DMS153 treated with DMSO at 0.1 percent for 48 hours (cell line): ENCODE measurements at regions not wholly inside any gene's neighbourhood (a gene's known extent, or its start where the extent isn't known, plus 50 kb on each side); places are given as distances from the start of the nearest gene placed in this dataset.
"Not testable (repeated sequence)": the region's sequence is repeated elsewhere in the genome, so short reads cannot be mapped to it uniquely, and the experiment has no call there.

Experiments
- DNase-seq: peaks from one replicate; lab custom pipeline; 2025; ENCODE audit not compliant: unreplicated experiment; lab: John Stamatoyannopoulos, UW

DNA sequence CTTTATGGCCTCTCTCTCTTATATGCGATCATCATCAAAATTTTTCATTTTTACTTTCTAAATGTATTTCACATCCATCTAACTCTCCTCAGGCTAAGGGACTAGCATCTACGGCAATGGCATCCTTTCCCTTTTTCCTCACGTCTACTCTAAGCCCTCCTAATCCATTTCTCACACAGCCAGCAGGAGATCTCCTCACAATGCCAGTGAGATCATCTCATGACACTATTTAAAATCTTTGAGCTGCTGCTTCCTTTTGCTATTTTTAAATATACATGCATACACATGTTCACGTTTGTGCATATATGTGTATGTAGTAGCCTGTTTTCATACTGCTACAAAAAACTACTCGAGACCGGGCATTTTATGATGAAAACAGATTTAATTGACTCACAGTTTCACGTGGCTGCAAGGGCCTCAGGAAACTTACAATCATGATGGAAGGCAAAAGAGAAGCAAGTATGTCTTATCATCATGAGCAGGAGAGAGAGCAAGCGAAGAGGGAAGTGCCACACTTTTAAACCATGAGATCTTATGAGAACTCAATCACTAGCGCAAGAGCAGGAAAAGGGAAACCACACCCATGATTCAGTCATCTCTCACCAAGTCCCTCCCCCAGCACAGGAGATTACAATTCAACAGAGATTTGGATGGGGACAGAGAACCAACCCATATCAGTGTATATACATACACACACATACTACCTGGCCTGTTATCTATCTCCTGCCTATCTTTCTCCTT lies 599.2 kb upstream of the ROBO1 start:
- DNase-seq = no peak

DNA sequence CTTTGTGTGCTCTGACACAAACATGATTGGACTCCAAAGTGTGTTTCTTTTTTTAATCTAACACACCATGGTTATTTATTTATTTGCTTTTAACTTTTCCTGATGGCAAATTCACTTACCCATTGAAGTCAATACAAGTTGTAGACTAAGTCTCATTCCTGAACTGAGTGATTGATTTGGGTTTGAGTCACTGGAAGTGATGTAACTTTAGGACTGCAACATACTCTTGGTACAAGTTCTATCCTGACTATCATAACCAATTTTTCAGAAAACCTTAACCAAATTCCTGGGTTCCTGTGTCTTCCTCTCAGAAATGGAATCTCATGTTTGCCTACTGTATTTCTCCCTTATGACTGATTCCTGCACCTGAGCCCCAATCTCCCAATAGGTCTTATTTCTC lies 590.0 kb upstream of the ROBO1 start:
- no peak for DNase-seq

DNA sequence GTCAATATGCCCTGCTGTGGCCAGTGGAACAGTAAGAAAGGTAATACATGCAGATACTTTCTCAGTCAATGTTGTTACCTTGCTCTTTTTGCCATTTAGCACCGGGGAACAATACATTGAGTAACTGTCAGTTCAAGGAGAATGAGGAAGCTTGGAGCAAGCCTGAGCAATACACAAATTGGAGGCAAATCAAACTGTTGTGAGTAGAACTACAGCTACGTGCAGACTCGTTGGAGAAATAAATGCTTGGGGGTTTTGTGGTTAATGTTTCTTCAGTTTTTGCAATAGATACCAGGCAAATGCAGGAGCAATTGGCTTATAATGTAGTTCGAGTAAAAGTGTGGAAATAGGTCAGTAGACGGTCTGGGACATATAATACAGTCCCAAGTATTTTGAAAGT lies 587.3 kb upstream of the ROBO1 start:
- no peak for DNase-seq

DNA sequence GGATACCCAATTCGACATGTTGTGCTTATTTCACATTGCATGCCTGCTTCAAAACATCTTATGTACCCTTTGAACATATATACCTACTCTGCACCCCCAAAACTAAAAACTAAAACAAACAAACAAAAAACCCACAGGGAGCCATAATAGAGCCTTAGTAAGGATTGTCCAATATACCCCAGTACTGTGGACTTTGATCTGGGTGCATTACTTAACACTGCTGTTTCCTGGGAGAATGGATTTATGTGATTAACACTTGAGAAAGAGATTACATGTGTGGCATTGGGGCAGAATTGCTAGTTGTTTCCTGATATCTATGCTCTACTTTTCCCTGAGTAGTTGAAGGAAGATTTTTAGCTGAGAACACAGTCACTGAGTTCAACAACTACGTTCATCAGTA lies 583.4 kb upstream of the ROBO1 start:
- DNase-seq = no peak

DNA sequence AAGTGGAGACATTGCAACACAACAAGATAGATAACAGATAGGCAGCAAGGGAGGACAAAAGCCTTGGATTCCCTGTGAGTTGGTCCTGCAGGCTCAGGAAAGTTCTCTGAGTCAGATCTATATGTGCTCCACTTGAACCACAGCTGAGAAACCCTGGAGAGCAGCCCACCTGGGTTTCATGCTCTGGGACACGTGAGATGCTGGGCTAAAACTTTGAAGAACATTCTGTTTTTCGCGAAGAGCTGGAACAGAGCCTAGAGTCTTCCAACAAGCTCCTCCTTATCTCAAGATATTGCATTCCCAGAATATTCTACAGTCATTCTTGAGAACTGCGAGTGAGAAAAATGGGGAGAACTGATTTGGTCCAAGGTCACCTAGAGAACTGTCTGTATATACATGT lies 583.0 kb upstream of the ROBO1 start:
- no peak for DNase-seq

DNA sequence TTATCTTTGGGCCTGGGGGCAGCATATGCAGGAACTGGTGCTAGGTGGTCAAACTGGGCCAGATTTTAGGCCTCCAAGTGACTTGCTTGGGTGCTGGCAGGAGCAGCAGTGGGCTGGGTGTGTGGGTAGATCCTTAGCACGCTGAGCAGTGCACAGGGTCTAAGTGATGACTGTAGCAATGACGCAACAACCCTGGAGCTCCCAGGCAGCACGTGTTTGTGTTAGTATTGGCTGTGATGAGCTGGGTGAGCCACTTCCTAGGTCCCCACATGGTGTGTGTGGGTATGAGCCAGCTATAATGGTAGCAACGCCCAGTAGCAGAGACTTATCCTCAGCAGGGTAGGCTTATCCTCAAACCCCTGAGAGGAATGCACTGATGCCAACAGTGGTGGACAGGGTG lies 570.6 kb upstream of the ROBO1 start:
- DNase-seq = no peak

DNA sequence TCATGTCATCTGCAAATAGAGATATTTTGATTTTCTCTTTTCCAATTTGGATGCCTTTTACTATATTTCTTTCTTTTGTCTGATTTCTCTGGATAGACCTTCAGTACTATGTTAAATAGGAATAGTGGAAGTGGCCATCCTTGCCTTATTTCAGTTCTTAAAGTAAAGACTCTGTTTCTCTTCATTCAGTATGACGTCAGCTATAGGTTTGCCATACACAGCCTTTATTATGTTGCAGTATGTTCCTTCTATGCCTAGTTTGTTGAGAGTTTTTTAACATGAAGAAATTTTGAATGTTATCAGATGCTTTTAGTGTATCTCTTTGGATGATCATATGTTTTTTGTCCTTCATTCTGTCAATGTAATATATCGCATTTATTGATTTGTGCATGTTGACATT lies 566.7 kb upstream of the ROBO1 start:
- no peak for DNase-seq

DNA sequence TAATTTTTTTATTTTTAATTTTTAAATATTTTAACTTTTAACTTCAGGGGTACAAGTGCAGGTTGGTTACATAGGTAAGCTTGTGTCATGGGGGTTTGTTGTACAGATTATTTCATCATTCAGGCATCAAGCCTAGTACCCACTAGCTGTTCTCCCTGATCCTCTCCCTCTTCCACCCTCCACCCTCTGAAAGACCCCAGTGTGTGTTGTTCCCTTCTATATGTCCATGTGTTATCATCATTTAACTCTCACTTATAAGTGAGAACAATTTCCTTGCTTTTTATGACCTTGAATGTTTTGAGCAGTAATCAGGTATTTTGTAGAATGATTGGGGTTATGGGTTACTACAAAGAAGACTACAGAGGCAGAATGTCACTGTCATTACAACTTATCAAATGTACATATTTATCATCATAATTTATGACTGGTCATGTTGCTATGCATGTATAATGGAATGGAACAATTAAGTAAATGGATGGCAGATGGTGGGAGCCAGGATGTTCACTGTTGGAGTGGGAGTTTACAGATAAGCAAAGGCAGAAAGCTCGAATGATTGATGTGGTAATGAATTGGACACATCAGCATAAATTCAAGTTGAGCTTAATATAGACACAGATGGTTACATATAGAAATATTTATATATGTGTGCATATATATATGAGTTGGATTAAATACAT lies 563.8 kb upstream of the ROBO1 start:
- DNase-seq = no peak

DNA sequence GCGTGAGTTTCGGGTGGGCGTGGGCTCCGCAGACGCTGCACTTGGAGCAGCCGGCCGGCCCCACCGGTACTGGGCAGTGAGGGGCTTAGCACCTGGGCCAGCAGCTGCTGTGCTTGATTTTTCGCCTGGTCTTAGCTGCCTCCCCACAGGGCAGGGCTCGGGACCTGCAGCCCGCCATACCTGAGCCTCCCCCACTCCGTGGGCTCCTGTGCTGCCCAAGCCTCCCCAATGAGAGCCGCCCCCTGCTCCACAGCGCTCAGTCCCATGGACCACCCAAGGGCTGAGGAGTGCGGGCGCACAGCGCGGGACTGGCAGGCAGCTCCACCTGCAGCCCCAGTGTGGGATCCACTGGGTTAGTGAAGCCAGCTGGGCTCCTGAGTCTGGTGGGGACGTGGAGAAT lies 546.7 kb upstream of the ROBO1 start:
- not testable (repeated sequence) for DNase-seq

DNA sequence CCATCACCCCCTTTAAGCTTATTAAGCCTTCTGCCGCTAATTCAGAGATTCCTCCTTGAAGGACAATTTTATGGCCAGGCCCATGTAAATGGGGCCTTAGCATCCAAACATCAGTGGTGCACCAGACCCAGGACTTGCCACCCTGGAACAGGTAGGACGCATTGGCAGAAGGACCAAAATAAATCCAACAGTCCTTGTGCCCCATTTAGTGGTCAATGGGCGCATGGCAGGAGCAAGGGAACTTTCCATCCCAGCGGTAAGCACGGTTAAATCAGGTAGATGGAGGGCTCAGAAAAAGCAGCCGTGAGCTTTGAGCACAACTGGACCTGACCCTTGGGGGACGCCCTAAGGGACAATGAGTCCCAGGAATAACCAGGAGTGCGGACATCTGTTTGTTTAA lies 540.8 kb upstream of the ROBO1 start:
- no peak for DNase-seq

DNA sequence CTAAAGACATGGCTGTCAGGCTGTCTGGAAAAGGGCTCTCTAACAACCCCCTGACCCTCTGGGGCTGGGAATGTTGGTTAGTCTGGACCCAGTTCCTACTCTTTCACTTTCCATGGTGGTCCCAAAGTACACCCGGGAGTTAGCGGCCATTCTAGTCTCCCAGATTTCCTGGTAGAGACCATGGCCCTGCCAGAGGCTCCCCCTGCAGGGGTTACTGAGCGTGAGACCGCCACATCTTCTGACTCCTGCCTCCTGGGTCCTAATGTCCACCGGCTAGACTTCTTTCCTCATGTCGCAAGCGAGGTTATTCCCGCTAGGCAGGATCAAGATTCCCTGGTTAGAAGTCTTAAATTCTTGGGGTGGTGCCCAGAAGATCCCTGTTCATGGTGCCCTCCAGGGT lies 540.0 kb upstream of the ROBO1 start:
- DNase-seq = no peak

DNA sequence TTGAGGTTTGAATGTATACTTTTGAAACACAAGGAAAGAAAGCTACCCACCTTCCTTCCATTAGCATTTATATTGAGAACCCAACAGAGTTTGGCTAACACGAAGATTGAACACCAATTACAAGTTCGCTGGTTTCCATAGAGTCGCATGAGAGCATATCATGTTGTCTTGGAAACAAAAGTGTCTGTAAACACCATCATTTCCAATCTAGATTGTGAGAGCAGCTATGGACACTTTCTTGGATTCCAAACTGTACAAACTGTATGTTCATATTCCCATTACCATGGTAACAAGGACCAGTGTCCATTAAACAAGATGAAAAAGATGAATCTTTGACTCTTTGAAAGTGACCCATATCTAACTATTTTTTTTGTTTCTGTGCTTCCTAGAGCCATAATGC lies 529.9 kb upstream of the ROBO1 start:
- DNase-seq = no peak

DNA sequence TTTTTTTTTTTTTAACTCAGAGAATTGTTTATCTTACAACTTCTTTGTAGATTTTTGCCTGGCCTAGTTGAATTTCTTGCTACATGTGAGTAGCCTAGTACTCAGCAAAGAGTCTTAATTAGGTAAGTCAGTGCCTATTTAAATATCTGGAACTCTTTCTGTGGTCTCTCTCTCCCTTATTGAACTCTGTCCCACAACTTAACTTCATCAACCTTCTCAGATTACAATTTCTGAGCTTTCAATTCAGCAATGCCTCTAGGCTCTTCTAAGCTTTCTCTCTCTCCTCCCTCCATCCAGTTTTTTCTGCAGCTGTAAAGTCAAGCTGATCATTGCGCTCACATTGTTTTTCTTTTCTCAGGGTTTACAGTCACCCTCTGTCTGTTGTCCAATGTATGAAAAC lies 517.6 kb upstream of the ROBO1 start:
- no peak for DNase-seq

DNA sequence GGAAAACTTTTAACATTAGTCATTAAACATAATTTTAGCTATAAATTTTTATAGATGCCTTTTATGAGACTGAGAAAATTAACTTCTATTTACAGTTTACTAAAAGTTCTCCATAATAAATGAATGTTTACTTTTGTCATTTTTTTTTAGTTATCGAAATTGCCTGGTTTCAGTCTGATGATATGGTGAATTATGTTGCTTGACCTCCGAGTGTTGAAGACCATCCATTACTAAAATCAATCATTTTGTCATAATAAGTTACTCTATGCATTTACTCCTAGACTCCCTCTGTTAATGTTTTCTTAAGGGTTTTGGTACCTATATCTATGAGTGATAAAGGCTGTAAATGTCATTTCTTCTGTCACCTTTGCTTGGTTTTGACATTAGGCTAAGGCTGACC lies 516.0 kb upstream of the ROBO1 start:
- no peak for DNase-seq

DNA sequence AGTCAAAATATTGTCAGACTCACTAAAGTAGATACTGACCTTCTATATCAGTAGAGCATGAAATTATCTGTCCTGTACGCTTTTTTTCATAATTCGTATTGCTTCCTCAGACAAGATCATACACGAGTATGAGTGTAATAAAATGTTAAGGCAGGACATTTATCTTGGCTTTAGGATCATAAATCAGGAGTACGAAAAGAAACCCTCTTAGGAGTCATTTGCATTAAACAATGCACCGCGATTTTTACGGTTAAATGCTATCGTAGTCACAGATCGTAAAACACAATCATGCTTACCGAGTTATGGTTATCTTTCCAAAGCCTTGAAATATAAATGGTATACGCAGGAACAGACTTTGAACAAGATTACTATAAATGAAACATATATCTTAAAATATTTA lies 510.3 kb upstream of the ROBO1 start:
- DNase-seq = no peak

DNA sequence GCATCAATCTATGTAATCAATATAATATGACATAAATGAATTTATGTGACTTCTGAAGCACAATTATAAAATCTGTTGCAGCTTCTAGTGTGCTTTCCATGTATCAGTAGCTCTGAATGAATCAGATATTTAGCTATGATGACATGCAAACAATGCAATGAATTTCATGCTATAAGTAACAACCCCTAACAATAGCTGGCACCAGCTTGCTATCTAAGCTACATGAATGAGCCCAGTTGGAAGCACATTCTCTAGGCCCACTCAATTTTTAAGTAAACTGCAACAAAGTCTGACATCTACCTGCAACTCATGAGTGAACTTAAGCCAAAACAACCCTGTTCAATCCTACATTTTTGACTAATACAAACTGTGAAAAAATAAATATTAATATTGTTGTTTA lies 507.3 kb upstream of the ROBO1 start:
- no peak for DNase-seq

DNA sequence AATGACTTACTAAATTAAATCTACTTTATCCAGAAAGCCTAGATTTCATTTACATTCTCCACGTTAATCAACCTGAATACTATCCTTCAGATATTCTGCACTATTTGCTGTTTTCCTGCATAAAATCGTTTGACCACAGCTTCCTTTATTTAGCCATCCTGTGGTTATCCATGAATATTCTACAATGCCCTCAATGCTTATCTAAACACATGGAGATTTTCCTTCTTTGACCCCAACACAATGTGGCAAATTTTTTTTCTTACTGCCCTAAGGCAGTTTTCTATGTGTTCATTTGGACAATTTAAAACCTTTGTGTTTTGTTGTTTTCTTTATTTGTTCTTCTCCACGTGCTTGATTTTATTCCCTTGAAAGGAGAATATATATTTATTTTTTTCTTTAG lies 495.5 kb upstream of the ROBO1 start:
- no peak for DNase-seq

DNA sequence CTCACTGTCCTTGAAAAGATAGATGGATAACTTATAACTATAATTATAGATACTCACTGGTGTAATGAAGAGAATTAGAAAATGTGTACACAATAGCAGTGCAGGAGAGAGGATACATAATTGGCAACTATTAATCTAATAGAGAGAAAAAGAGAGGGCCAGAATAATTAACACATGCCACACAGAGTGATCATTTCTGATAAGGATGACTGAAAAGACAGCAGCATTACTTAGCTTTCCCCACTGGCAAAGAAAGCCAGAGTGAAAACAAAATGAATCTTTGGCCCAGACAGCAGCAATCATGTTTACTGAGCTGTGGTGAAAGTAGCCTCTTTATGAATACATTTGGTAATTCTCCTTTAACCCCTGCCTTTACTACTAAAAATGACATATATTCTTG lies 493.3 kb upstream of the ROBO1 start:
- DNase-seq = no peak

DNA sequence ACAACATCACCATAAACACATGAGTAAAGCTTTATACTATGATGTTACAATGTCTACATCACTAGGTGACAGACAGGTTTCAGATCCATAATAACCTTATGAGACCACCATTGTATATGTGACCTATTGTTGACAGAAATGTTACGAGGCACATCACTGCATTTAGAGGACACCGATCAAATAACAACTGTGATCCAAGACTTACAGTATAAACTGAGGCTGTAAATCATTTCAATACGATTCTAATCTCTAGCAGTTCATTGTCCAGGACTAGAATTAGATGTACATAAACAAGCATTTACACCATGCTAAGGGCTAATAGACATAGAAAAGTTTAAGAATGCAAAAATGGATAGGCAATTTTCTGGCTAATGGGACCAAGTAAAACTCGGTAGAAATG lies 491.9 kb upstream of the ROBO1 start:
- no peak for DNase-seq

DNA sequence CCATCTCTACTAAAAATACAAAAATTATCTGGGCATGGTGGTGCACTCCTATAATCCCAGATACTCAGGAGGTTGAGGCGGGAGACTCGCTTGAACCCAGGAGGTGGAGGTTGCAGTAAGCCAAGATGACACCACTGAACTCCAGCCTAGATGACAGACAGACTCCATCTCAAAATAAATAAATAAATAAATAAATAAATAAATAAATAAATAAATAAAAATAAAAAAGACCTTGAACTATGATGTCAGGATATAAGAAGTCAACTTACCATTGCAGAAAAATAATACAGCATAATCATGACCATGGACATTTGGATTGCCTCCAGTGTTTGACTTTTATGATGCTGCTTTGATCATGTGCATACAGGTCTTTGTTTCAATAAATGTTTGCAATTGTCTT lies 484.3 kb upstream of the ROBO1 start:
- DNase-seq = no peak

DNA sequence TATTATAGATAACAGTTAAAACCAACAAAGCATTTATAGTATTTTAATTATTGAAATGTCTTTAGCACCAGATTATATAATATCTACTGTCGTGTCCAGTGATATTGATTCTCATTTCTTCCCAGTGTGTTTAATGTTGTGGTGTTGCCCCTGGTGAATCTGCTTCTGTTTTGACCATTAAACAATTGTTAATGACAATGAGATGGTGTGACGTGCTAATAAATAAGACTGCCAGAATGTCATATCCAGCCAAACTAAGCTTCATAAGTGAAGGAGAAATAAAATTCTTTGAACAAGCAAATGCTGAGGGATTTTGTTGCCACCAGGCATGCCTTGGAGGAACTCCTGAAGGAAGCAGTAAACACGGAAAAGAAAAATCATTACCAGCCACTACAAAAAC lies 480.0 kb upstream of the ROBO1 start:
- no peak for DNase-seq

DNA sequence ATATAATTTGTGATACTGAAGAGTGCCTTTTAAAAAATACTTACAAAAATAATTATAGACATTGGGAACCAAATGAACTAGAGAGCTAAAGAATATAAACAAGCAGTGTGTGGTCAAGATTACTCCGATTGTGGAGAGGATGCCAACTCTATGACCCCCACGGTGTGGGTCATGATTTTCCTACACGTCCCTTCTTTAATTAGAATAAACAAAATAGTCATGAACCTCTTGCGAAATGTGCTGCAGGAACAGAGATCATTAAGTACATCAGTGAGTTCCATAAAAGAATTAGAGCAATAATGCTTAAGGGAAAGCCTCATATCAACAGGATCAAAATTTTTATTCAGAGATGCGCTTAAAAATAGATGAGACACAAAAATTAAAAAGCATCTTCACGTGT lies 476.6 kb upstream of the ROBO1 start:
- no peak for DNase-seq

DNA sequence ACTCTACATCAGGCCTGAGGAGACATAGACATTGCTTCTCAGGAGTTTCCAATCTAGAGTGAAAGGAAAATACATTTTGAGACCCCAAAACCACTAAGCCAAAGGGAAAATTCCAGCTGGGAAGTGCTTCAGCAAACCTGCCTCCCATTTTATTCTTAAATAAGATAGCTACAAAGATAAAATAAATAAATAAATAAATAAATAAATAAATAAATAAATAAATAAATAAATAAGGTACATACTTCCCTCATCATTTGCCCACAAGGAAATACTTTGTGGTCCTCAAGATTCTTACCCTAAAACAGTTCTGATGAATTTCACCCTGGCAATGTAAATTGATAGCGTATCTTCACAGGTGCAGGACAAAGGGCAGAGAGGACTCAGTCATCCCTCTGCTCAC lies 474.0 kb upstream of the ROBO1 start:
- no peak for DNase-seq
